Fibroblast of lung (primary cell): ENCODE measurements at regions not wholly inside any gene's neighbourhood (a gene's known extent, or its start where the extent isn't known, plus 50 kb on each side); places are given as distances from the start of the nearest gene placed in this dataset.

Experiments
- DNase-seq, 2 donors: peaks; one replicate each; pipeline versions ENCODE4 v3.0.0 to v3.0.0-alpha.2; 2010; ENCODE audit warnings: low read depth in 2 of 2
- H2AFZ ChIP-seq: 2 replicates; pipeline ENCODE4 v1.5.1; 2012; ENCODE audit warnings: low read length, control low read depth, inconsistent platforms
- H3K27ac ChIP-seq: 2 replicates; pipeline ENCODE4 v1.5.1; 2011; ENCODE audit warnings: low read length, control low read depth; ENCODE audit not compliant: insufficient read depth
- H3K27me3 ChIP-seq: 2 replicates; pipeline ENCODE4 v1.5.1; 2011; ENCODE audit warnings: mild to moderate bottlenecking, low read length; ENCODE audit not compliant: control insufficient read depth, insufficient read depth
- H3K36me3 ChIP-seq: 2 replicates; pipeline ENCODE4 v1.5.1; 2011; ENCODE audit warnings: low read length; ENCODE audit not compliant: control insufficient read depth, insufficient read depth
- H3K4me1 ChIP-seq: 2 replicates; pipeline ENCODE4 v1.5.1; 2011; ENCODE audit warnings: low read length; ENCODE audit not compliant: control insufficient read depth, insufficient read depth; ENCODE audit errors: extremely low read depth
- H3K4me2 ChIP-seq: 2 replicates; pipeline ENCODE4 v1.5.1; 2011; ENCODE audit warnings: low read length, control low read depth; ENCODE audit not compliant: insufficient read depth; ENCODE audit errors: extremely low read depth
- H3K4me3 ChIP-seq, 4 experiments: fragments of 200-600 bp in 1 of 4; sonication (generic) in 1 of 4; replicated peaks in 1 of 4; 2 replicates each; pipeline ENCODE4 v1.5.1; 2011 to 2016; ENCODE audit warnings: low read length in 4 of 4, low read depth in 3 of 4, mild to moderate bottlenecking in 3 of 4, control low read depth in 2 of 4, inconsistent platforms in 1 of 4, mixed read lengths in 1 of 4; ENCODE audit not compliant: insufficient read depth in 1 of 4; ENCODE audit errors: control extremely low read depth in 1 of 4
- H3K79me2 ChIP-seq: 2 replicates; pipeline ENCODE4 v1.5.1; 2012; ENCODE audit warnings: mild to moderate bottlenecking, low read length, inconsistent platforms; ENCODE audit not compliant: control insufficient read depth, insufficient read depth
- H3K9ac ChIP-seq: 2 replicates; pipeline ENCODE4 v1.5.1; 2011; ENCODE audit warnings: mild to moderate bottlenecking, low read length, control low read depth; ENCODE audit not compliant: insufficient read depth
- H3K9me3 ChIP-seq: 2 replicates; pipeline ENCODE4 v1.5.1; 2012; ENCODE audit warnings: low read depth, low read length; ENCODE audit not compliant: control insufficient read depth, insufficient read depth
- H4K20me1 ChIP-seq: 2 replicates; pipeline ENCODE4 v1.5.1; 2011; ENCODE audit warnings: low read length; ENCODE audit not compliant: control insufficient read depth, insufficient read depth; ENCODE audit errors: extremely low read depth
- EZH2 ChIP-seq: IDR thresholded peaks from 2 replicates; pipeline ENCODE4 v1.5.1; 2012; ENCODE audit warnings: low read length, control low read depth, mild to moderate bottlenecking; ENCODE audit errors: missing control alignments
- TF ChIP-seq, protein P1 (sequence below), 2 donors: IDR thresholded peaks in 1 of 2; conservative IDR thresholded peaks in 1 of 2; 1 replicate in 1 of 2; 2 replicates in 1 of 2; pipeline ENCODE4 v1.5.1; 2011 to 2012; ENCODE audit warnings: low read length in 2 of 2, control low read depth in 1 of 2, inconsistent platforms in 1 of 2, low read depth in 1 of 2, mild to moderate bottlenecking in 1 of 2

DNA sequence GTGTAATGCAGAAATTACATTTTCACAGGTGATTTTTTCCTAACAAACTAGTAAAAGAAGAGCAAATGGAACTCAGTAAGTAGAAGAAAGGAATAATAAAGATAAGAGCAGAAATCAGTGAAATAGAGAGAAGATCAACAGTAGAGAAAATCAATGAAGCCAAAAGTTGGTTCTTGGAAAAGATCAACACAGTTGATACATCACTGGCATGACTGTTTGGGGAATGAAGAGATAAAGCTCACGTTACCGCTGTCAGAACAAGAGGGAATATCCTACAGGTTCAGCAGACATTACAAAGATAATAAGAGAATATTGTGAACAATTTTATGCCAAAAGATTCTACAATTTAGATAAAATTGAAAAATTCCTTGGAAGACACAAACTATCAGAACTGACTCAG lies 146.4 kb downstream of the ACTR3B start:
- no peak overlapping the region for H3K4me3 ChIP-seq
- H2AFZ ChIP-seq = no peak overlapping the region
- no peaks in the 10 kb centered on the region for H4K20me1 ChIP-seq
- H3K27me3 ChIP-seq = no peaks in the 10 kb centered on the region
- H3K9me3 ChIP-seq = no peaks in the 10 kb centered on the region
- no peak overlapping the region for H3K4me2 ChIP-seq
- no peaks in the 10 kb centered on the region for H3K36me3 ChIP-seq
- H3K79me2 ChIP-seq = no peaks in the 10 kb centered on the region
- no peak for DNase-seq
- no peak overlapping the region for H3K27ac ChIP-seq
- TF ChIP-seq, protein P1, sequence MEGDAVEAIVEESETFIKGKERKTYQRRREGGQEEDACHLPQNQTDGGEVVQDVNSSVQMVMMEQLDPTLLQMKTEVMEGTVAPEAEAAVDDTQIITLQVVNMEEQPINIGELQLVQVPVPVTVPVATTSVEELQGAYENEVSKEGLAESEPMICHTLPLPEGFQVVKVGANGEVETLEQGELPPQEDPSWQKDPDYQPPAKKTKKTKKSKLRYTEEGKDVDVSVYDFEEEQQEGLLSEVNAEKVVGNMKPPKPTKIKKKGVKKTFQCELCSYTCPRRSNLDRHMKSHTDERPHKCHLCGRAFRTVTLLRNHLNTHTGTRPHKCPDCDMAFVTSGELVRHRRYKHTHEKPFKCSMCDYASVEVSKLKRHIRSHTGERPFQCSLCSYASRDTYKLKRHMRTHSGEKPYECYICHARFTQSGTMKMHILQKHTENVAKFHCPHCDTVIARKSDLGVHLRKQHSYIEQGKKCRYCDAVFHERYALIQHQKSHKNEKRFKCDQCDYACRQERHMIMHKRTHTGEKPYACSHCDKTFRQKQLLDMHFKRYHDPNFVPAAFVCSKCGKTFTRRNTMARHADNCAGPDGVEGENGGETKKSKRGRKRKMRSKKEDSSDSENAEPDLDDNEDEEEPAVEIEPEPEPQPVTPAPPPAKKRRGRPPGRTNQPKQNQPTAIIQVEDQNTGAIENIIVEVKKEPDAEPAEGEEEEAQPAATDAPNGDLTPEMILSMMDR (conservative IDR thresholded peaks at IDR 0.05 in 1 of 2, IDR thresholded peaks at IDR 0.05 in 1 of 2; ENCODE audit: low read depth in 1 of 2, low read length in 2 of 2) = no peak
- no peak overlapping the region for H3K9ac ChIP-seq
- H3K4me1 ChIP-seq = no peaks in the 10 kb centered on the region

DNA sequence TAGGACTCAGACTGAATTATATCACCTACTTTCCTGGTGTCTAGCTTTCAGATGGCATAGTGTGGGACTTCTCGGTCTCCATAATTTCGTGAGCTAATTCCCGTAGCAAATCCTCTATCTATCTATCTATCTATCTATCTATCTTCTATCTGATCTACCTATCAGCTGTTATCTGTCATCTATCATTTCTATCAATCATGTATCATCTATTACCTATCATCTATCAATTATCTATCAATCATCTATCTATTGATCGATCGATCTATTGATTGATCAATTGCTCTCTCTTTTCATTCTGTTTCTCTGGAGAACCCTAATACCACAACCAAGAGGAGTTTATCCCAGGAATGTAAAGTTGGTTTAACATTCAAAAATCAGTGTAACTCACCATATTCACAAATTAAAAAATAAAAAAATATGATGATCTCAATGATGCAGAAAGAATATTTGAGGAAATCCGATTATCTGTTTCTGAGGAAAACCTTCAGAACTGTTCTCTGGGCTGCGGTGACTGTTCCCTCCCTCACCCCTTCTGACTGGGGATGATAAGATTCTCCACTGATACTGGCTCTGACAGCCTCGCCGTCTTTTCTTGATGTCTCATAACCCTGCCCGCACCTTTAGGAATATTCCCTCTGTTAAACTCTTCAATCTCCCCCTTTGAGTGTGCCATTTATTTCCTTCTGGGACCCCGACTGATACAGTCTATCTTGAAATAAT lies 147.7 kb downstream of the ACTR3B start:
- no peaks in the 10 kb centered on the region for H3K4me1 ChIP-seq
- no peak overlapping the region for H3K9ac ChIP-seq
- no peak overlapping the region for H2AFZ ChIP-seq
- no peak for DNase-seq
- H3K4me2 ChIP-seq = no peak overlapping the region
- no peaks in the 10 kb centered on the region for H3K79me2 ChIP-seq
- TF ChIP-seq, protein P1 (conservative IDR thresholded peaks at IDR 0.05 in 1 of 2, IDR thresholded peaks at IDR 0.05 in 1 of 2; ENCODE audit: low read depth in 1 of 2, low read length in 2 of 2) = no peak
- no peak for TF ChIP-seq EZH2
- H3K27ac ChIP-seq = no peak overlapping the region
- H3K4me3 ChIP-seq = no peak overlapping the region
- H3K27me3 ChIP-seq = no peaks in the 10 kb centered on the region
- H3K36me3 ChIP-seq = no peaks in the 10 kb centered on the region
- no peaks in the 10 kb centered on the region for H4K20me1 ChIP-seq
- no peaks in the 10 kb centered on the region for H3K9me3 ChIP-seq

DNA sequence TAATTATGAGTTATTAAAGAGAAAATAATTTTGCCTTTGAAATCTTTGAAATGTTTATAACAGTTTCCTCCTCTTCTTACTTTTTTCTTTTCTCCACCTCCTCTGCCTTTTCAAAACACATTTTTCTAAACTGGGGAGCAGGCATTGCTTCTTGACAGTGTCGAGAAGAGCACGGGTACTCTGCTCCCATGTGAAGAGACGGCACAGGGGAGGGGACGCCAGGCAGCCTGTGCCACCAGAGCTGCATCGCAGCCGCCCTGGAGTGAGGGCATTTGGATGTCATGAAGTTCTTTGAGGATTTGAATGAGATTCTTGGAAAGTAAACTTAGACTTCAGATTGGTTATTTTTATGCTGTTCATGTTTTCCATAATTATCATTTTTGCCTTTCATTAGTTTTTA lies 149.7 kb downstream of the ACTR3B start:
- Histone ChIP-seq H3K4me3 (no peak overlapping the region), H3K79me2 (no peaks in the 10 kb centered on the region), H3K27ac (no peak overlapping the region), H3K4me1 (no peaks in the 10 kb centered on the region), H3K36me3 (no peaks in the 10 kb centered on the region), H3K4me2 (no peak overlapping the region), H3K9ac (no peak overlapping the region), H2AFZ (no peak overlapping the region), H3K9me3 (peaks cover under 1% of the 10 kb centered on the region), H4K20me1 (no peaks in the 10 kb centered on the region), H3K27me3 (no peaks in the 10 kb centered on the region)
- no peak for DNase-seq
- no peak for TF ChIP-seq EZH2
- TF ChIP-seq, protein P1 (conservative IDR thresholded peaks at IDR 0.05 in 1 of 2, IDR thresholded peaks at IDR 0.05 in 1 of 2; ENCODE audit: low read depth in 1 of 2, low read length in 2 of 2) = no peak
